ENCODE measurements at regions not wholly inside any gene's neighbourhood (a gene's known extent, or its start where the extent isn't known, plus 50 kb on each side); places are given as distances from the start of the nearest gene placed in this dataset.

DNA sequence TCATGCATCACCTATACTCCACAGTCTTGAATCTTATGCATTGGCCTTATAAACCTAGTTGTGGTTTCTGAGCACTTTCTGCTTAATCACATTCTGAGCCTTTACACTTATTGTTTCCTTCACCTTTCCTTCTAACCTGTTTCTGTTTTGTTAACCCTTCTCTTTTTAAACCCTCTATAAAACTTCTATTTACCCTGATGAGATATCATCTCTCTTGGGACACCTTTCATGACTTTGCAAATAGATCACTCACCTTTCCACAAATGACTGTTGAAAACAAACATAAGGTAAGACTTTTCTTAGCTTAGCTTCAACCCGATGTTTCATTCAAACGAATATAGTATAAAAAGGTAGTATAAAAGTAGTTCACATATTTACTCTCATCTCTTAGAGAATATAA lies 483.6 kb downstream of the FAM181B start:
- Histone ChIP-seq H3K36me3 (ENCODE audit: insufficient read depth, low read length) (no peaks in the 10 kb centered on the region), H3K9ac (ENCODE audit: low read depth, low read length) (no peak overlapping the region), H3K9me3 (ENCODE audit: control insufficient read depth, insufficient read depth, low read length) (no peaks in the 10 kb centered on the region), H3K4me1 (ENCODE audit: insufficient read depth, low read length) (no peaks in the 10 kb centered on the region)

GRCh38 chr11:82246926-82247325 lies 486.7 kb downstream of the FAM181B start:
- no peaks in the 10 kb centered on the region for H3K36me3 ChIP-seq (ENCODE audit: insufficient read depth, low read length)
- H3K9me3 ChIP-seq (ENCODE audit: control insufficient read depth, insufficient read depth, low read length): no peaks in the 10 kb centered on the region
- no peak overlapping the region for H3K9ac ChIP-seq (ENCODE audit: low read depth, low read length)
- no peaks in the 10 kb centered on the region for H3K4me1 ChIP-seq (ENCODE audit: insufficient read depth, low read length)

DNA sequence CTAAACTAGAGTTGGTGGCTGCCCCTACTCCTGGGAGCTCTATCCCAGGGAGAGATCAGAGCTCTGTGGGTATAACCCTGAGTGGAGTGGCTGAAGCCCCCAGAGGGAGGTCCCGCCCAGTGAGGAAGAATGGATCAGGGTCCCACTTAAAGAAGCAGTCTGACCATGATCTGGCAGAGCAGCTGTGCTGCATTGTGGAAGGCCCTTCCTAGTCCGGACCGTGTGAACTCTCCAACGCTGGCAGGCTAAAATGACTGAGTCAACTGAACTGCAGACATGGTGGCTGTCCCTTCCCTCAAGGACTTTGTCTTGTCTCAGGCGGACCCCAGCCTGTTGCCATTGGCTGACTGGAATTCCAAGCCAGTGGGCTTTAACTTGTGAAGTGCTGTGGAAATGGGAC lies 494.2 kb downstream of the FAM181B start:
- no peaks in the 10 kb centered on the region for H3K4me1 ChIP-seq (ENCODE audit: insufficient read depth, low read length)

GRCh38 chr11:82234256-82234655 lies 499.4 kb downstream of the FAM181B start:
- H3K9ac ChIP-seq (ENCODE audit: low read depth, low read length): no peak overlapping the region
- no peaks in the 10 kb centered on the region for H3K9me3 ChIP-seq (ENCODE audit: control insufficient read depth, insufficient read depth, low read length)
- no peaks in the 10 kb centered on the region for H3K36me3 ChIP-seq (ENCODE audit: insufficient read depth, low read length)
- peaks cover 2% of the 10 kb centered on the region; the same call in 1 of the 2 replicates for H3K4me1 ChIP-seq (ENCODE audit: insufficient read depth, low read length)

More for the DNA sequence above, 494.2 kb downstream of the FAM181B start:
- Histone ChIP-seq H3K9ac (ENCODE audit: low read depth, low read length) (no peak overlapping the region), H3K9me3 (ENCODE audit: control insufficient read depth, insufficient read depth, low read length) (no peaks in the 10 kb centered on the region), H3K36me3 (ENCODE audit: insufficient read depth, low read length) (no peaks in the 10 kb centered on the region)

GRCh38 chr11:82233201-82233600 lies 500.5 kb downstream of the FAM181B start:
- peaks cover 2% of the 10 kb centered on the region; the same call in 1 of the 2 replicates for H3K4me1 ChIP-seq (ENCODE audit: insufficient read depth, low read length)
- no peak overlapping the region for H3K9ac ChIP-seq (ENCODE audit: low read depth, low read length)
- H3K9me3 ChIP-seq (ENCODE audit: control insufficient read depth, insufficient read depth, low read length): no peaks in the 10 kb centered on the region
- no peaks in the 10 kb centered on the region for H3K36me3 ChIP-seq (ENCODE audit: insufficient read depth, low read length)

DNA sequence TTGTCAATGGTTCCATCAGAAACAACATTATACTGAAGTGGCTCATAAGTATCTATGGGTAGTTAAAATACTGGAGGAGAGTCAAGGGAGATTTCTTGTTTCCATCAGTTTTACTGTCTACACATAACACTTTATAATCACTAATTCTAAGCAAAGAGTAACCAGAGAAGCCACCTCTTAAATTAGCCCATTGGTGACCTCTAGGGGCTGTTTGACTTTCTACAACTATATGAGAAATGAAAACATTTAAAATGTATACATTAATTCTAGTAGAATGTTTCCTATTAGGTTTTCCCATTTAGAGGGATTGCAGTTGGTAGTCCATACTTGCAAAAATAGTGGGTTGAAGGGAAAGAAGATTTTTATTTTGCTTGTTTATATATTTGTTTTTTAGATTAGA lies 504.3 kb downstream of the FAM181B start:
- H3K36me3 ChIP-seq (ENCODE audit: insufficient read depth, low read length): no peaks in the 10 kb centered on the region
- no peak overlapping the region for H3K9ac ChIP-seq (ENCODE audit: low read depth, low read length)
- H3K4me1 ChIP-seq (ENCODE audit: insufficient read depth, low read length): peaks cover 2% of the 10 kb centered on the region; the same call in 1 of the 2 replicates
- no peaks in the 10 kb centered on the region for H3K9me3 ChIP-seq (ENCODE audit: control insufficient read depth, insufficient read depth, low read length)

- Histone ChIP-seq H3K4me1 (ENCODE audit: insufficient read depth, low read length) (peaks cover 1% of the 10 kb centered on the region; the same call in 1 of the 2 replicates), H3K36me3 (ENCODE audit: insufficient read depth, low read length) (no peaks in the 10 kb centered on the region), H3K9me3 (ENCODE audit: control insufficient read depth, insufficient read depth, low read length) (no peaks in the 10 kb centered on the region), H3K9ac (ENCODE audit: low read depth, low read length) (no peak overlapping the region)
These were observed 507.7 kb downstream of the FAM181B start for GRCh38 chr11:82225930-82226329.

DNA sequence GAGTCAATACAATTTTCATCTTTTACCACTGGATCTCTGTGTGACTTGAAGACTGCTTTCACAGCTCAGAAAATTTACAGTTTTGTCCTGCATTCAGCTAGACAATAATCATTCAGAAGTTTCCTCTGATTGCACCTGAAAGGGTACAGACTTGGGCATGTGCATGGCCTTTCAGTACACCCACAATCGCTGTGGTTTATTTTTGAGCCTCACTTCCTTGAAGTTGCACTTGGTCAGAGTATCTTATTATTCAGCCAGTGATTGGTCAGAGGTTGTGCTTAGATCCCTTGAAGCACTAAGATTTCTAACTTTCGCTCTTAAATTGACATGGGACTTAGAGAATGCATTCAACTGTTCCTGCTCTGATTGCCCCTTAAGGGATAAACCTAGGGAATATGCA lies 508.2 kb downstream of the FAM181B start:
- H3K9ac ChIP-seq (ENCODE audit: low read depth, low read length): no peak overlapping the region
- no peaks in the 10 kb centered on the region for H3K4me1 ChIP-seq (ENCODE audit: insufficient read depth, low read length)
- H3K36me3 ChIP-seq (ENCODE audit: insufficient read depth, low read length): no peaks in the 10 kb centered on the region
- no peaks in the 10 kb centered on the region for H3K9me3 ChIP-seq (ENCODE audit: control insufficient read depth, insufficient read depth, low read length)

- Histone ChIP-seq H3K9ac (ENCODE audit: low read depth, low read length) (no peak overlapping the region), H3K9me3 (ENCODE audit: control insufficient read depth, insufficient read depth, low read length) (no peaks in the 10 kb centered on the region), H3K4me1 (ENCODE audit: insufficient read depth, low read length) (peaks cover 7% of the 10 kb centered on the region; the same call in 1 of the 2 replicates), H3K36me3 (ENCODE audit: insufficient read depth, low read length) (no peaks in the 10 kb centered on the region)
These were observed 516.6 kb downstream of the FAM181B start for GRCh38 chr11:82216927-82217570.

DNA sequence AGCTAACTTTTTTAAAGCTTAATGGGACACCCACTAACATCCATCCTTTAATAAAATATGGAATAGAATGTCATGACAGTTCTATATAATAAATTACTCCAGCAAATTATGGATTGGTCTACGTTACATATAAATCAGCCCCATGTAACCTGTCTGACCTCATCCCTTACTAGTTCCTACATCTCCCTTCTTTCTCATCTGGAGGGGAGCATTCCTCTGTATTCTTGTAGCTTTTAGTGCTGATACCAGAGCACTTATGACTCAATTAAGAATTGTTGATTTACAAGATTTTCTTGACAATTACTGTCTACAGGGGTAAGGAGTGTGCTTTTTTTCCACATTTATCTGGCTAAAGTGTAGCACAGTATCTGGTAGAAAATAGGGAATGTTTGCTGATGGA lies 523.7 kb downstream of the FAM181B start:
- no peak overlapping the region for H3K9ac ChIP-seq (ENCODE audit: low read depth, low read length)
- no peaks in the 10 kb centered on the region for H3K4me1 ChIP-seq (ENCODE audit: insufficient read depth, low read length)
- H3K9me3 ChIP-seq (ENCODE audit: control insufficient read depth, insufficient read depth, low read length): no peaks in the 10 kb centered on the region
- no peaks in the 10 kb centered on the region for H3K36me3 ChIP-seq (ENCODE audit: insufficient read depth, low read length)

GRCh38 chr11:82195283-82195682 lies 538.4 kb downstream of the FAM181B start:
- Histone ChIP-seq H3K9ac (ENCODE audit: low read depth, low read length) (no peak overlapping the region), H3K9me3 (ENCODE audit: control insufficient read depth, insufficient read depth, low read length) (no peaks in the 10 kb centered on the region), H3K4me1 (ENCODE audit: insufficient read depth, low read length) (no peaks in the 10 kb centered on the region), H3K36me3 (ENCODE audit: insufficient read depth, low read length) (no peaks in the 10 kb centered on the region)

DNA sequence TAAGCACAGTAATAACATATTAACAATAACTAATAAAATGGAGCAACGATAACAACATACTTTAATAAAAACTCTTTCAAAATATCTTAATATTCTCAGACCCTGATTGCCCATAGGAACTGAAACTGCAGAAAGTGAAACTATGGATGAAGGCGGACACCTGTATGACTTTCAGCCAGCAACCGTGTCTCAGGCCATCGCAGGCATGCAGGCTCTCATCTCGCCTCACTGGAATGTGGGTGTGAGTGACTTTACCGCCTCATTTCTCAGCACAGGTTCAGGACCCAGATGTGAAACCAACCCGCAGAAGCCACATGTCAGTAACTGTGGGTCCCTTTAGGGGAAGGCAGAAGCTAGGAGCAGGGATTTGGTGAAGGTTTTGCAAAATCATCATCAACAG lies 539.1 kb downstream of the FAM181B start:
- Histone ChIP-seq H3K9me3 (ENCODE audit: control insufficient read depth, insufficient read depth, low read length) (no peaks in the 10 kb centered on the region), H3K4me1 (ENCODE audit: insufficient read depth, low read length) (no peaks in the 10 kb centered on the region), H3K36me3 (ENCODE audit: insufficient read depth, low read length) (no peaks in the 10 kb centered on the region), H3K9ac (ENCODE audit: low read depth, low read length) (no peak overlapping the region)

DNA sequence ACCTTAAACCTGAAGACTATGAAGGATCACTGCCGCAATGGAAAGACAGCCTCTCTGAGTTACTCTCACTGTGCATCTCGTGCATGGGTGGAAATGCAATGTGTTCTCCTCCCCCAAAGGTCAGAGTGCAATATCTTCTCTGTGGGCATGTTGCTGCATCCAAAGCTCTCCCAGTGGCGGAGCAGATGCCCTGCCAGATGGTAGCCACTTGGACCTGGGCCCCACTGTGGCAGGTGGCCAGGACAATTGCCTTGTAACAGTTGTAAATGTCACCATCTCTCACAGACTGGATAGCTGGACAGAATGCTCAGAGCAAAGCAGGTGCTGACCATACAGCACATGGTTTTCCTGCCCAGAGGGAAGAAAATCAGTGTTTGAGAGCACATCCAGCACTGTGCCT lies 542.0 kb downstream of the FAM181B start:
- H3K9ac ChIP-seq (ENCODE audit: low read depth, low read length): no peak overlapping the region
- H3K4me1 ChIP-seq (ENCODE audit: insufficient read depth, low read length): no peaks in the 10 kb centered on the region
- no peaks in the 10 kb centered on the region for H3K36me3 ChIP-seq (ENCODE audit: insufficient read depth, low read length)
- H3K9me3 ChIP-seq (ENCODE audit: control insufficient read depth, insufficient read depth, low read length): no peaks in the 10 kb centered on the region

DNA sequence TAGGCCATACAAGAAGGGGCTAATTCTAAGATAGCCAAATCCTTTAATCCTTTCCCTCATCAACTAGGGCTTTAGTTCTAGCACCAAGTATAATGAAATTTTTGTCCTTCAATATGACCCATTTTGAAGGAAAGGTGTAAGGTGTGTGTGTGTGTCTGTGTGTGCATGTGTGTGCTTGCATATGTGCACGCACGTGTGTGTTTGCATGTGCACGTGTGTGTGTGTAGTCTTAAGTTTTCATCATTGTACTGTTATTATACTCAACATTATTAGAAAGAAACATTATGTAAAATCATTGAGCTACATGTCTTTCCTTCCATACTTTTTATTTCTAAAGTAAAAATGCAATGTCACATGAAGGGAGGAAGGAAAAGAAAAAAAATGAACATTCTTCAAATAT lies 547.7 kb downstream of the FAM181B start:
- Histone ChIP-seq H3K9ac (ENCODE audit: low read depth, low read length) (no peak overlapping the region), H3K4me1 (ENCODE audit: insufficient read depth, low read length) (no peaks in the 10 kb centered on the region), H3K36me3 (ENCODE audit: insufficient read depth, low read length) (no peaks in the 10 kb centered on the region), H3K9me3 (ENCODE audit: control insufficient read depth, insufficient read depth, low read length) (no peaks in the 10 kb centered on the region)

DNA sequence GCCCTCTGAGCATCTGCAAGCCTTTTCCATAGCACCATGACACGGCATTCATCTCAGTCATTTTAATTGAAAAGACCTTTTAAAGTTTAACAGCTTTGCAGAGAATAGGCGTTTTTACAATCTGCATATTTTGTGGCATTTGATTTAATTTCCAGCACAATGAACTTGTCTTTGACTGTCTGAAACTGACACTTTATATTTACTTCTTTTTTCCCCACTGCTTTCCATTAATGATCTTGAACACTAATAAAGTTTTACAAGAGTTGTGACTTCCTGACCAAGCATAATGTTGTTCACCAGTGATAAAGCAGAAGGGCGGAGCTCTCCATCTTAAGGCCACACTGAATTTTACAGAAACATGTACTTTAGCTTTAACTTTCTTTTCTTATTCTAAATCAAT lies 548.7 kb downstream of the FAM181B start:
- Histone ChIP-seq H3K36me3 (ENCODE audit: insufficient read depth, low read length) (no peaks in the 10 kb centered on the region), H3K9me3 (ENCODE audit: control insufficient read depth, insufficient read depth, low read length) (no peaks in the 10 kb centered on the region), H3K9ac (ENCODE audit: low read depth, low read length) (no peak overlapping the region), H3K4me1 (ENCODE audit: insufficient read depth, low read length) (no peaks in the 10 kb centered on the region)

- H3K36me3 ChIP-seq (ENCODE audit: insufficient read depth, low read length): no peaks in the 10 kb centered on the region
- no peak overlapping the region for H3K9ac ChIP-seq (ENCODE audit: low read depth, low read length)
- H3K4me1 ChIP-seq (ENCODE audit: insufficient read depth, low read length): no peaks in the 10 kb centered on the region
These were observed 550.3 kb downstream of the FAM181B start for GRCh38 chr11:82183346-82183745.

More at GRCh38 chr11:82183346-82183745, 550.3 kb downstream of the FAM181B start:
- no peaks in the 10 kb centered on the region for H3K9me3 ChIP-seq (ENCODE audit: control insufficient read depth, insufficient read depth, low read length)

Data from ES-I3 (cell line).